ENCODE measurements at regions not wholly inside any gene's neighbourhood (a gene's known extent, or its start where the extent isn't known, plus 50 kb on each side); places are given as distances from the start of the nearest gene placed in this dataset.
A peak's percentile ranks its signal among the peaks of the same experiment; 100 is the strongest.

- no peak for TF ChIP-seq CTCF (IDR thresholded peaks at IDR 0.05; ENCODE audit: low read depth, low read length)
- DNase-seq (ENCODE audit: low read depth in 2 of 2), result no peak
- no peak overlapping the region for H3K4me3 ChIP-seq (replicated peaks in 1 of 2; ENCODE audit: low read depth in 2 of 2, low read length in 2 of 2)
Observed at GRCh38 chr16:5634666-5635180, 537.1 kb upstream of the EEF2KMT start.

- no peak overlapping the region for H3K4me3 ChIP-seq (replicated peaks in 1 of 2; ENCODE audit: low read depth in 2 of 2, low read length in 2 of 2)
- TF ChIP-seq CTCF (IDR thresholded peaks at IDR 0.05; ENCODE audit: low read depth, low read length), result peak; percentile 40
- peak; percentile 2 to 39 for DNase-seq (ENCODE audit: low read depth in 2 of 2)
Observed at GRCh38 chr16:5633845-5634440, 536.3 kb upstream of the EEF2KMT start.

GRCh38 chr16:5622234-5622884 lies 524.8 kb upstream of the EEF2KMT start:
- no peak overlapping the region for H3K4me3 ChIP-seq (replicated peaks in 1 of 2; ENCODE audit: low read depth in 2 of 2, low read length in 2 of 2)
- no peak for TF ChIP-seq CTCF (IDR thresholded peaks at IDR 0.05; ENCODE audit: low read depth, low read length)
- no peak for DNase-seq (ENCODE audit: low read depth in 2 of 2)

GRCh38 chr16:5621826-5622225 lies 524.2 kb upstream of the EEF2KMT start:
- peak in 1 of 2 donors; percentile 1 for DNase-seq (ENCODE audit: low read depth in 2 of 2)
- H3K4me3 ChIP-seq (replicated peaks in 1 of 2; ENCODE audit: low read depth in 2 of 2, low read length in 2 of 2), result no peak overlapping the region
- no peak for TF ChIP-seq CTCF (IDR thresholded peaks at IDR 0.05; ENCODE audit: low read depth, low read length)

- TF ChIP-seq CTCF (IDR thresholded peaks at IDR 0.05; ENCODE audit: low read depth, low read length), result no peak
- no peak overlapping the region for H3K4me3 ChIP-seq (replicated peaks in 1 of 2; ENCODE audit: low read depth in 2 of 2, low read length in 2 of 2)
- DNase-seq (ENCODE audit: low read depth in 2 of 2), result no peak
Observed at GRCh38 chr16:5619304-5619703, 521.7 kb upstream of the EEF2KMT start.

- TF ChIP-seq CTCF (IDR thresholded peaks at IDR 0.05; ENCODE audit: low read depth, low read length), result no peak
- H3K4me3 ChIP-seq (replicated peaks in 1 of 2; ENCODE audit: low read depth in 2 of 2, low read length in 2 of 2), result no peak overlapping the region
- no peak for DNase-seq (ENCODE audit: low read depth in 2 of 2)
Observed at GRCh38 chr16:5616841-5617240, 519.2 kb upstream of the EEF2KMT start.
